ENCODE measurements at regions not wholly inside any gene's neighbourhood (a gene's known extent, or its start where the extent isn't known, plus 50 kb on each side); places are given as distances from the start of the nearest gene placed in this dataset.
"Not testable (repeated sequence)": the region's sequence is repeated elsewhere in the genome, so short reads cannot be mapped to it uniquely, and the experiment has no call there.

DNA sequence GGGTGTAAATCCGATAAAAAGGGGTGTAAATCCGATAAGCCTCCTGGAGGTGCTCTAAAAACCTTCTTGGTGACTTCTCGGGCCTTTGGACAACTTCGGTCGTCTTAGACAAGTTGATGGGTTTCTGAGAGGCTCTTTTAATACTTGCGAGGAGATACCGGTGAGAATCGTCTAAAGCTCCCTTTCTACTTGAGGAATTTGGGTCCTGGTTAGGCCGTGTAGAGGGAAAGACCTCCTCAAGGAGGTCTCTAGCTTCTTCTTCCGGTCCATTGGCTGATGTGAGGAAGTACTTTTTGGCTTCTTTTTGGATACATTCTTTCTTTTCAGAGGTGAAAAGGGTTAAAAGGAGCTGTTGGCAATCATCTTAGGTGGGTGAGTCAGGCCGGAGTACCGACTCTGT lies 128.5 kb downstream of the ART5 start:
- DNase-seq: not testable (repeated sequence)

GRCh38 chr11:3512751-3513150 lies 129.0 kb downstream of the ART5 start:
- not testable (repeated sequence) for DNase-seq

- not testable (repeated sequence) for DNase-seq
Observed at GRCh38 chr11:3512133-3512703, 129.6 kb downstream of the ART5 start.

- DNase-seq: not testable (repeated sequence)
Observed at GRCh38 chr11:3511416-3512132, 130.2 kb downstream of the ART5 start.

DNA sequence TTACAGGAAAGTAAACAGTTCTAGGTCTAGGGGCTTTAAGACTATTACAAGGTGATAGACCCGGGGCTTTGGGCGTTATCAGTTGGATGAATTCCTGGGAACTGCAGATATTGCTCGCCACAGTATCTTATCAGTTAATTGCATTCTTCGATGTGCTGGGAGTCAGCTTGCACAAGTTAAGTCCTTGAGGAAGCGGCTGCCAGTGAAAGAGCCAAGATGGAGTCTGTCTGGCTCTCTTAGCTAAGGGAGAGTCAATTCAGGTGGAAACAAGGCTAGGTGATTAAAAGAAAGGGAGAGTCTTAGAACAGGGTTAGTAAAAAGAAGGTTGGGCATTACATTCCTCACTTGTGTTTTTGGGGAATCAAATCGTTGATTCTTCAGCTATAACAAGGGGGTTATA lies 130.6 kb upstream of the ZNF195 start:
- not testable (repeated sequence) for DNase-seq

GRCh38 chr11:3499198-3499597 lies 120.3 kb upstream of the ZNF195 start:
- not testable (repeated sequence) for DNase-seq

DNA sequence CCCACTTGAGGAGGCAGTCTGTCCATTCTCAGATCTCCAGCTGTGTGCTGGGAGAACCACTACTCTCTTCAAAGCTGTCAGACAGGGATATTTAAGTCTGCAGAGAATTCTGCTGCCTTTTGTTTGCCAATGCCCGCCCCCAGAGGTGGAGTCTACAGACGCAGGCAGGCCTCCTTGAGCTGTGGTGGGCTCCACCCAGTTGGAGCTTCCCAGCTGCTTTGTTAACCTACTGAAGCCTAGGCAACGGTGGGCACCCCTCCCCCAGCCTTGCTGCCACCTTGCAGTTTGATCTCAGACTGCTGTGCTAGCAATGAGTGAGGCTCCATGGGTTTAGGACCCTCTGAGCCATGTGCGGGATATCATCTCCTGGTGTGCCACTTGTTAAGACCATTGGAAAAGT lies 119.4 kb upstream of the ZNF195 start:
- DNase-seq: not testable (repeated sequence)

DNA sequence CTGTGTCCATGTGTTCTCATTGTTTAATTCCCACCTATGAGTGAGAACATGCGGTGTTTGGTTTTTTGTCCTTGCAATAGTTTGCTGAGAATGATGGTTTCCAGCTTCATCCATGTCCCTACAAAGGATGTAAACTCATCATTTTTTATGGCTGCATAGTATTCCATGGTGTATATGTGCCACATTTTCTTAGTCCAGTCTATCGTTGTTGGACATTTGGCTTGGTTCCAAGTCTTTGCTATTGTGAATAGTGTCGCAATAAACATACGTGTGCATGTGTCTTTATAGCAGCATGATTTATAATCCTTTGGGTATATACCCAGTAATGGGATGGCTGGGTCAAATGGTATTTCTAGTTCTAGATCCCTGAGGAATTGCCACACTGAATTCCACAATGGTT lies 114.2 kb upstream of the ZNF195 start:
- not testable (repeated sequence) for DNase-seq

DNA sequence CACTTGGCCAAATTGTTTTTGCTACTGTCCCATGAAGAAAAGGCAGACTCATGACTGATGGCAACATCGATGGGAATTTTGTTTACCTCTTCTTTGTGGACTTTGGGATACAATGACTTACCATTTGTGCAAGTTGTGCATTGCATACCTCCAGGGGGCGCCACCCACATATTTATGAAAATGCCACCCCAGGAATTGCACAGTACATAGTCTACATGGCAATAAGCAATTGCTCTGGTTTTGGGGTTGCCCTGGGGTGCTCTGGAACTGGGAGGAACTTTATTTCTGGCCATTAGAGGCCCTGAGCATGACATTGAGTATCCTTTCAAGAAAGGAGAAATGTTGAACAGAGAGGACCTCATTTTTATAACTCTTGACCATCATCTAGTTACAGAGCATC lies 109.1 kb upstream of the ZNF195 start:
- not testable (repeated sequence) for DNase-seq

GRCh38 chr11:3485737-3486136 lies 106.8 kb upstream of the ZNF195 start:
- not testable (repeated sequence) for DNase-seq

- DNase-seq: not testable (repeated sequence)
Observed at GRCh38 chr11:3476937-3477885, 98.3 kb upstream of the ZNF195 start.

DNA sequence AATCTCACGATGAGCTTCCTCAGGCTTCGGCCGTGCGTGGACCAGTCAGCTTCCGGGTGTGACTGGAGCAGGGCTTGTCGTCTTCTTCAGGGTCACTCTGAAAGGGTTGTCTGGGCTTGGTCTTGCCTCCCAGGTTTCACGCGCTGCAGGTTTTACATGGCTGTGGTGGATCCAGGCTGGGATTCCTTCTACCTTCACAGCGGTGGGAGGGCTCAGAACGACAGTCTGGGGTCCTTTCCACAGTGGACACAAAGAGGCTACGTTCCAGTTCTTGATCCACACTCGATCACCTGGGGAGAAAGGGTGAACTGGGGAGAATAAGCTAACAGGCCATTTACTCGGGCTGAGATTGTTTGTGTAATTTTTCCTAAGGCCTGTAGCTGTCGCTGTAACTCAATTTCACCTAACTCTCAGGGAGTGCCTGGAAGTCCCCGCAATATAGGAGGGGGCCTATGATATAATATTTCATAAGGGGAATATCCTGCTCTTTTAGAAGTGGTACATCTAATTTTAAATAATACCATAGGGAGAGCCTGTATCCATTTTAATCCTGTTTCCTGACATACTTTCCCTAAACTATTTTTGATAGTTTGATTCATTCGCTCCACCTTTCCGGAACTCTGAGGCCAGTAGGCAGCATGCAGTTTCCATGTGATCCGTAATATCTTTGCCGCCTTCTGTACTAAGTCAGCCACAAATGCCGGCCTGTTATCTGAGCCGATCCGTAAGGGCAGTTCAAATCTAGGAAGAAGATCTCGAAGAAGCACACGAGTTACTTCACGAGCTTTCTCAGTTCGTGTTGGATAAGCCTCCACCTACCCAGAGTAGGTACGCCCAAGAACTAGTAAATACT lies 97.4 kb upstream of the ZNF195 start:
- not testable (repeated sequence) for DNase-seq

DNA sequence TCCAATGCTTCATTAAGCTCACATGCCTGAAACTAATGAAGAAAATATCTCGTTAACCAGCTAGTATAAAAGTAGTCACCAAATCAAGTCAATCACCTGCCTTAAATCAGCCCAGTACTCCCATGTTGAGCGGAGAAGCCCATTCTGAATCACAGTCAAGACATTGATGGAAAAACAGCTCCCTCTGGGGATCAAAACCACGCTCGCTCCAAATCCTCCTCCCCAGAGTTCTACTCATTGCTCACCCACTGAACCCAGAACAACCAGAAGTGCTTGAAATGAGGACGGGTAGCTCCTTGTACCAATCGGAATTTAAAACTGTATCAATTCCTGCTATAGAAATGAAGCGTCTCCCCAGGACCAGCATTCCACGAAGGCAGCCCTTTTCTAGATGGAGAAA lies 90.0 kb upstream of the ZNF195 start:
- not testable (repeated sequence) for DNase-seq

DNA sequence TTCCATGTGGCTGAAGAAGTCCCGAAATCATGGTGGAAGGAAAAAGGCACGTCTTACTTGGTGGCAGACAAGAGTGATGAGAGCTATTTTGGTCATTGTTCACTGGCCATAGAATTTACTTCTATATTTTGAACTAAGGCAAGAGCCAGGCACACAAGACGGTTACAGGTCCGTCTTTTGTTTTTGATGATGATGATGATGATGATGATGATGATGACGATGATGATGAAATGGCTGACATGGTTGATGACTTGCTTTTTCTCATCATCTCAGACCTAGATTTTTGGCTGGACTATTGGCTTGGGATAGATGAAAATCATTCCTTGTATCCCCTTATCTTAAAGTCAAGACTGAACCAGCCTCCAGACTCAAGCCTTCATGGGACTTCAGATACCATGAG lies 88.7 kb upstream of the ZNF195 start:
- not testable (repeated sequence) for DNase-seq

GRCh38 chr11:3455666-3456065 lies 76.7 kb upstream of the ZNF195 start:
- not testable (repeated sequence) for DNase-seq

DNA sequence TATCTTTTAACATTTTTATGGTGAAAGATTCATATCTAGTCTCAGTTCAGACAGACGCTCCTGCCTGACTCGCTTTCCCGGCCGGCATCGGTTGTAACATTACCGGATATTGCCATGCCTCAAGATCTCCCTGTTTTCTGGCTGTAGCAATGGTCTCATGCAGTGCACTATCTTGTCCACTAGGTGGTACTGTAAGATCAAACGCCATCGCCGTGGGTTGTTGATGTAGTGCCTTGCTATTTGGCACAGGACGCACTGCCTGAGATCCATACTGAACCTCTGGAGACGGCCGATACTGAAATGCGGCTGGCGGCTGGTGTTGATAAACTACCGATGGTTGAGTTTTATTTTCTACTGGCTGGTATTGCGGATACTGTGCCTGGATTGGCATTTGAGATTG lies 75.9 kb upstream of the ZNF195 start:
- DNase-seq: peak; percentile 41 to 56 (median 48)

DNA sequence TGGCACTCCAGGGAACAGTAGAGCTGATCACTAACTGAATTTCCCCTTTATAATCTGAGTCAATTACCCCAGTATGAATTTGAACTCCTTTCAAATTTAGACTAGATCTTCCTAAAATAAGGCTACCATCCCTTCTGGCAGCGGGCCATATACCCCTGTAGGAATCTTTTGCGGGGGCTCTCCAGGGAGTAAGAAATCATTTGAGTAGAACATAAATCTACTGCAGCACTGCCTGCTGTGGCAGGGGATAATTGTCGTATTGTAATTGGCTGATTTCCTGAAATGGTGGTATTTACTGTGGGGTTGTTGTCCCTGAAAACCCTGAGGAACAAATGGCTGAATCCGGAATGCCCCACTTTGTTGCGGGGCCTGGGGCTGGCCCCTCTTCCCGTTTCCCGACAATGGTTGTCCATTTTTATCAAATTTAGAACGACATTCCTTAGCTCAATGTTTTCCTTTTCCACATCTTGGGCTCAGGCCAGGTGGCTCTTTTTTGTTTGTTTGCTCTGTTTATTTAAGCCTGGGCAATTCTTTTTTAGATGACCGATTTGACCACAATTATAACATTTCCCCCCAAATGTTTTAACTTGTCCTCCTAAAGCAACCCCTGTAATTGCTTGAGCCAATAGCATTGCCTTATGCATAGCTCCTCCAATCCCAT lies 74.8 kb upstream of the ZNF195 start:
- DNase-seq: not testable (repeated sequence)

GRCh38 chr11:3450822-3451221 lies 71.9 kb upstream of the ZNF195 start:
- DNase-seq: not testable (repeated sequence)

DNA sequence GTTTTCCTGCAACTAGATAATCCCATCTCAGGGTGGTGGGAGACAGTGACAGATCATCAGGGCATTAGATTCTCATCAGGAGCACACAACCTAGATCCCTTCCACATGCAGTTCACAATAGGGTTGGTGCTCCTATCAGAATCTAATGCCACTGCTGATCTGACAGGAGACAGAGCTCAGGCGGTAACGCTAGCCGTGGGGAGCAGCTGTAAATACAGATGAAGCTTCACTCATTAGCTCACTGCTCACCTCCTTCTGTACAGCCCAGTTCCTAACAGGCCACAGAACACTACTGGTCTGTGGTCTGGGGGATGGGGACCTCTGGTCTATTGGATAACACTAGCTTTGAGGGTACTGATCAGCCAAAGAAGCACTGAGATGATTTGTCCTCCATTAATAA lies 66.6 kb upstream of the ZNF195 start:
- not testable (repeated sequence) for DNase-seq

- not testable (repeated sequence) for DNase-seq
Observed at GRCh38 chr11:3444420-3444744, 65.4 kb upstream of the ZNF195 start.

DNA sequence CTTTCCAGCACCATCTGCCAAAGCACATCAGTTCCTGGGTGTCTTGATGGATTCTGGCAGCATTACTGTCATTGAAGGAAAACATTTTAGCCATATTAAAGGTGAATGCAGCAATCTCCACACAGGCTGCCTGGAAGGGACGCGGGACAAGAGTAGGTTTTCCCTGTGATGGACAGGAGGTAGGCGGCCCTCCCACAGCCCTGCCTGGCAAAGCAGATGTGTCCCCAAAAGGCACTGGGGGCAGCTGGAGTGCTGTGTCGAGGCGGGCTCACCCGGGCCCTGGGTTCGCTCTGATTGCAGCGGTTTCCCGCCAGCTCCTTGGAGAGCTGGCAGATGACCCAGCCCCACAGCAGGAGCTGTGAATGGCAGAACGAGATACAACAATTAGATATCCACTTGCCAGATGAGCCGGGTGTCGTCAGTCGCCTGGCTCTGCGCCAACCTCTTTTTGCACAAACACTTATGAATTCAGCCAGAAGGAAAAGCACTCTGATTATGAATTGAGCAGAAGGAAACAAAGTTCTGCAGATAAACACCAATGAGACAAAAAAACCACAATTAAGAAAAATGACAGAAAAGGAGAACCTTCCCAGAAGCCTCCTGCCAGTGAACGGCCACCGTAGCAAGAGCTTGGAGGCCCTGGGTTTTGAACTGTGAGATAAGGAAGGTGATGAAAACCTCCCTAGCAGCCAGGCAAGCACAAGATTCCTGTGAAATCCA lies 64.9 kb upstream of the ZNF195 start:
- not testable (repeated sequence) for DNase-seq

All from suppressor macrophage treated with lipopolysaccharide for 1 hour (primary cell).